ENCODE measurements at regions not wholly inside any gene's neighbourhood (a gene's known extent, or its start where the extent isn't known, plus 50 kb on each side); places are given as distances from the start of the nearest gene placed in this dataset.

- DNase-seq, result no peak
Observed at GRCh38 chr5:68727931-68728330, 365.9 kb upstream of the SLC30A5 start.

GRCh38 chr5:68729678-68730077, 364.1 kb upstream of the SLC30A5 start:
- DNase-seq, result no peak

GRCh38 chr5:68730220-68730978, 363.4 kb upstream of the SLC30A5 start:
- no peak for DNase-seq

GRCh38 chr5:68730979-68731654, 362.7 kb upstream of the SLC30A5 start:
- DNase-seq, result no peak

DNA sequence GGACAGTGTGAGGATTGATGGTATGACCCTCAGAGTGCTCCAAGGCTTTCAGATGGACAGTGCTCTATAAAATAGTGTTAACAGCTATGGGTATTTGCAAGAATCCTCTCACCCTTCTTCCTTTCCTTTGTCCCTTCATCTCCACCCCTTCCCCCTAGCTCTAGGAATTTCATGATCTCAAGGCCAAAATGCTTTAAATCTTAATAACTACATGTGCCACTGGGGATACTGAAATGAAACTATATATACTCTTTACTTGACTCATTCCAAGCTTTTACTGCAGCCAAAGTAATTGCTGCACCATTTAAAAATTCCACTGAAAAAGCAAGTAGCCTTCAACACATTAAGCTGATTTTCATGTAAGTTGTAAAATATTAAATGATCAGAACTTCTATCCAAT, 361.6 kb upstream of the SLC30A5 start:
- no peak for DNase-seq

DNA sequence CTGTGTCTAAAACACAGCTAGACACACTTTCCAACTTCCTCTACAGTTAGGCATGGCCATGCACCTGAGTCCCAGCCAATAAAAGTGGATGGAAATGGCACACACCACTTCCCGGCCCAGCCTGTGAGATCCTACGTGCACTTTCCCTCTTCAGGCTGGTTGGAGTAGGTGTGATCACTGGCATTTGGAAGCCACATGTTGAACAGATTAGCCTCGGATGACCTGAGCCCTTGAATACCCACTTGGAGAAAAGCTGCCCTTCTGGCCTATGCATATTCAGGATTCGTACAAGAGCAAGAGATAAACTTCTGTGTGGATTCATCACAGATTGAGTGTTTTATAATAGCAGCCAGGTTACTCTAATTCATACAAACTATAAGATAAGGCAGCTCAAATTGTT, 359.0 kb upstream of the SLC30A5 start:
- DNase-seq, result no peak

DNA sequence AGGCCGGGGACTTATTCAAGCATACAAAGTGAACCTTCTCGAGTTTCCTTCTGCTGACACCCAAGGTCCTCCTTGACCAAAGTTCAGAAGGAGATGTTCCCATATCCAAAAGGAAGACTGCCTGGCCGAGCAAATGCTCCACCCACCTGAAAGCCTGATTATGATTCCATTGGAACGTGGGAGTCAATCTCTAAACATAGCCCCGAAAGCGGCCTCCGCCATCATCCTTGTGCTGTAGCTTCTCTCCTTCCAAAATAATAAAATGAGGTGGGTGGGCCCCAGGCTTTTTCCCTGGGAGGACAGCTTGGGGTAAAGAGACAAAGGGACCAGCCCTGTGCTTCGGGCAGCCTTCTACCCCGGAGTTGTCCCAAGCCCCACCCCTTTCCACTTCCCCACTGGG, 355.6 kb upstream of the SLC30A5 start:
- no peak for DNase-seq

- no peak for DNase-seq
Observed at GRCh38 chr5:68738841-68739240, 355.0 kb upstream of the SLC30A5 start.

- no peak for DNase-seq
Observed at GRCh38 chr5:68739752-68740151, 354.1 kb upstream of the SLC30A5 start.

DNA sequence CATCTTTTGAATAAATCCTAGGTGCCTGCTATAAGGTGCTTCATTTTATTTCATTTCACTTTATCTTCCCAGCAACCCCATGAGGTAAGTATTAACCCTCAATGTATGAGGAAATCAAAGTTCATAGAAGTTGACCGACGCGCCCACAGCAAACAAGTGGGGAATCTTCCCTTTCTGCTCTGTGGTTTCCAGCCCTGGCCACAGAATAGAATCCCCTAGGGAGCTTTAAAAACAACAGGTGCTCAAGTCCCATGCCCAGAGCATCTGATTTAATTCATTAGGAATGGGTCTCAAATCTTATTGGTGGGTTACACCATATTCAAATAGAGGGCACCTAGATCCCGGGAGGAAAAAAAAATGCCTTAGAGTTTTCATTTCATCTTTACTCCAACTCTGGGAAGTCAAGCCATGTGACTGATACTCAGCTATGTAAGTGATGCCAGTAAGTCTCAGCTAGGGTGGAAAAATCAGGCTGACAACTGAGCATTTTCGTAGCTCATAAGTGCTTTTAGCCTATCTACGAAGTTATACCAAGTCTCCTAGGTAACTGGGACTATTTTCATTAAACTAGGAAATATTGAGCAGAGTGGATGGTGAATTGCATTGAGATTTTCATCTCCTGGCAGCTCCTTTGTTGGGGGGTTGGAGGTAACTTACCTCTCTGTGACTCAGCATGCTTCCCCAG, 353.4 kb upstream of the SLC30A5 start:
- DNase-seq, result no peak

DNA sequence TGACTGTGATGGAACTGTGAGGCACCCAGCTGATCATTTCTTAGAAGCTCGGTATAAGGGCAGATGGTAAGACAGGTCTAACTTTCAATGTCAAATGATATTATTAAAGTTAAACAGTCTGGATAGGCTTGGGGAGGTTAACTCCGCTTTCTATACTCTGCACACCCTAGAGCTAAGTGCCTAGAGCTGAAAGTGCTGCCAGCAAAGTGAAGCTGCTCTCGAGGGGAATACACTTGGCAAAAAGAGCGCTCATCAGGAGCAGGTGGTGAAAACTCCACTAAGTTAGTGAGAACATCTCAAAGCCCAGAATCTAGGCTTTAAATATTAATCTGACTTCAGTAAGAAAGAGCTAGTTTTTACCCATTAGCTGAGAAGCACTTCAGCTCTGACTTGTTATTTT, 349.6 kb upstream of the SLC30A5 start:
- DNase-seq, result no peak

DNA sequence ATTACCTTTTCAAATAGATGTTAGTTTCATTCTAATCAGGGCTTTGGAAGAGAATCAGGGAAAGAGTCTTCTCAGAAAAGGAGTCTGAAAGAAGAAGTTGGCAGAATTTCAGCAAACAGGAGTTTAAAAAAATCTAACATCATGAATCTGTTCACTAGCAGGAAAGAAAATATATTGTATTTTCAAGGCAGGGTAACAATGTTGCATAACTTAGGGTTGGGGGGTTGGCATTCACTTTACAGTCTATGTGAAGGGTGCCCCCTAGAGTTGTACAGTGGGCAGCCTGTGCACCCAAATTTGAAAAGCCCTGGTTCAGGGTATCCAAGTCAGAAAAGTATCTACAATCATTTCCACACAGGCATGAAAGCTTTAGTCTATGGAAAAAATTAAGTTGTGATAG, 348.4 kb upstream of the SLC30A5 start:
- no peak for DNase-seq

DNA sequence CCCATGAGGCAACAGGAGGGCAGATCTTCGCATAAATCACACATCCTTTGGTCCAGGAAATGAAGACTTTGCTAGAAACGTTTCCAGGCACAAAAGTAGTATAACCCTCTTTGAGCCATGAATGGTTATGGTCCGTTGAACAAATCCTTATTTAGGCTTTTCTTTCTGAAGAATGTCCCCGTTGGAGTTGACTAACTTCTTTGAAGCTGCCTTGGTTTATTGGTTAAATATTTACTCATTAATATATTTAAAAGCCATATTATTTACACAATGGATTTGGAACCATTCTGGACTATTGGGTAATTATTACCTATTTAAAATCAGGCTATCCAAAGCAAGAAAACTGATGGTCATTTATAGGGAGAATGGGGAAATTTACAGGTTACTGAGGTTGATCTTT, 347.6 kb upstream of the SLC30A5 start:
- DNase-seq, result no peak

- no peak for DNase-seq
Observed at GRCh38 chr5:68746643-68747420, 347.0 kb upstream of the SLC30A5 start.

GRCh38 chr5:68747521-68747920, 346.3 kb upstream of the SLC30A5 start:
- no peak for DNase-seq

DNA sequence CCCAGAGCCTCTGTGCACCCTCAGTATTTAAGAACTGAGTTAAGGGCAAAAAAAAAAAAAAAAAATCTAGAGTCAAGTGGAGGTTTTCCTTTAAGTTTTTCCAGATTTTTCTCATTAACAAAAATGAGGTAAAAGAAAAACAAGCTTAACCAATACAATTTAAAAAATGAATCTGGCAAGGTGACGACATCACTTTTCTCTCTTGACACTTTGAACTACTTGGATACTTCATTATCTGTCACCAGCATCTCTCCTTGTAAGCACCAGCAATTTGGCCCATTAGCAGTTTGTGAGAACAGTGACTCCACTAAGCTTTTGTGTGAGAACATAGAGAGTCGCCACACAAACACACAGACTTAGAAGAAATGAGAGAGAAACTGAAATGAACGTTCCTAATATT, 345.7 kb upstream of the SLC30A5 start:
- DNase-seq, result no peak

- no peak for DNase-seq
Observed at GRCh38 chr5:68749077-68749476, 344.7 kb upstream of the SLC30A5 start.

GRCh38 chr5:68749631-68750030, 344.2 kb upstream of the SLC30A5 start:
- DNase-seq, result no peak

GRCh38 chr5:68751661-68752060, 342.2 kb upstream of the SLC30A5 start:
- DNase-seq, result no peak

DNA sequence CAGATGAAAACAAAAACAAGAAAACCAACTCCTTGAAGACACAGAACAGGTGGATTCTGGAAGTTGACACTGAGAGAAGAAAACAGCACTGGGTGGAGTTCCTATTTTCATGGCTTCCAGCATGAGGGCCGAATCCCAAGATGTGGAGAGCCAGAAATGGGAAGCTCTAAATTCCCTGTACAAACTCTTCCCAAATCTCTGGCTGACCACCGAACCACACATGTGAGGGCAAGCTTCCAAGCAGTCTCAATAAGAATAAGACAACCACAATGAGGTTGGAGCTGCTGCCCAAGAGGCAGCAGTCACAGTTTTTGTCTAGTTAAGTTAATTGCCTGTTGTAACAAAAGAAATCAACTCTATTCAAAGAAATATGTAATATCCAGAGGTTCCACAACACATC, 339.3 kb upstream of the SLC30A5 start:
- DNase-seq, result no peak

DNA sequence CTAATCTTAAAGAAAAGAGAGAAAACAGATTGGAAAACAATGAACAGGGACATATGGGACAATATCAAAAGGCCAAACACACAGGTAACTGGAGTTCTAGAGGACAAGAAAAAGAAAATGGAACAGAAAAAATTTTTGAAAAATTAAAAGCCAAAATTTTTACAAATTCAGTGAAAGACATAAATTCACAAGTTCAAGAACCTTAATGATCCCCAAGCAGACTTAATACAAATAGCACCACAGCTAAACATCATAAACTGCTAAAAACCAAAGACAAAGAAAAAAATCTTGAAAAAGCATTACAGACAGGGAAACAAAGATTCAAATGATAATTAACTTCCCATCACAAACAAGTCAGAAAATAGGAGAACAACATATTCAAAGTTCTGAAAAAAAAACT, 338.5 kb upstream of the SLC30A5 start:
- no peak for DNase-seq

DNA sequence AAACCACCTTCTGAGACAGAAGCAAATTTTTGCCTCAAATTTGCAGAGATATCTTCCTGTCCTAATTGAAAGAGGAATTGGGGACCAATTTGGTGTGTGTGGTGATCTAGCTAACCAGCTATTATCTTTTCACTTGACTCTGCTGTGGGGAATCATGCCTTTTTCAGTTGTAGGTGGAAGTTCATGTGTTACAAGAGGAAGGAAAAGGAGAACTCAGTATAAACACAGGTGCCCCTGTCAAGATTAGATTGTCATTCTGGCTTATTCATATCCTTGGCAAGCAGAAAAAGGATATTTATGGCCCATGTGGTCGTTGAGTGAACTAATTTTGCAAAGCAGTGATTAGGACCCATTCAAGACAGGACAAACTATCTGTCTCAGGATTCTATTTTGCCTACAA, 336.8 kb upstream of the SLC30A5 start:
- no peak for DNase-seq

GRCh38 chr5:68757626-68758212, 336.1 kb upstream of the SLC30A5 start:
- DNase-seq, result no peak
